ENCODE measurements at regions not wholly inside any gene's neighbourhood (a gene's known extent, or its start where the extent isn't known, plus 50 kb on each side); places are given as distances from the start of the nearest gene placed in this dataset.
"Not testable (repeated sequence)": the region's sequence is repeated elsewhere in the genome, so short reads cannot be mapped to it uniquely, and the experiment has no call there.

DNA sequence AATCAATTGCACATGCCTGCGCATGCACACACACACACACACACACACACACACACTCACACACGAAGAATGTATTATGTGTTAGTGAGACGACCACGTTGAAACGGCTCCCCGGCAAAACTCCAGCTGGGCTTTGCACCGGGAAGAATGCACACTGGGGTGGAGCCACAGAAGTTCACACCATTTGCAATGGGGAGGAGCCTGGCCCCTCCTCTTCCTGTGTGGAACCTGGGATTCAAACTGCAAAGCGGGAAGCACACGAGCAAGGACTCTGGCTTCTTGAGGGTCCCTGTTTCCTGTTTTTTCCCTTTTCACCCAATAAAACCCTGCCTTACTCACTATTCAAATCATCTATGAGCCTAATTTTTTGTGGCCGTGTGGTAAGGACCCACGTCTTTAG lies 304.0 kb upstream of the TMEFF2 start:
- Histone ChIP-seq H3K9me3 (no peaks in the 10 kb centered on the region), H3K4me3 (no peak overlapping the region), H3K27ac (no peak overlapping the region), H3K4me2 (no peak overlapping the region), H3K4me1 (peaks cover 16% of the 10 kb centered on the region)
- FAIRE-seq (no peak), DNase-seq (ENCODE audit: low read depth in 1 of 2, low spot score in 1 of 2) (no peak), ATAC-seq (no peak)
- ChIA-PET POLR2A (no interaction called here), CTCF (no interaction called here)
- no peak for TF ChIP-seq CBX2 (IDR thresholded peaks at IDR 0.05; ENCODE audit: borderline replicate concordance, low read depth)
- TF ChIP-seq GATA3 (IDR thresholded peaks at IDR 0.05; ENCODE audit: borderline replicate concordance), result no peak
- no peak for TF ChIP-seq SREBF2 (IDR thresholded peaks at IDR 0.05)
- no peak for TF ChIP-seq KDM1A (IDR thresholded peaks at IDR 0.05; ENCODE audit: low read depth)
- TF ChIP-seq MAZ (IDR thresholded peaks at IDR 0.05; ENCODE audit: borderline replicate concordance, low read depth, low read length), result no peak
- no peak for TF ChIP-seq CBX8 (IDR thresholded peaks at IDR 0.05)
- TF ChIP-seq RARB (CRISPR knock-in tag; IDR thresholded peaks at IDR 0.05), result no peak
- TF ChIP-seq EHMT2 (IDR thresholded peaks at IDR 0.05; ENCODE audit: low read depth), result no peak
- TF ChIP-seq, protein P1, sequence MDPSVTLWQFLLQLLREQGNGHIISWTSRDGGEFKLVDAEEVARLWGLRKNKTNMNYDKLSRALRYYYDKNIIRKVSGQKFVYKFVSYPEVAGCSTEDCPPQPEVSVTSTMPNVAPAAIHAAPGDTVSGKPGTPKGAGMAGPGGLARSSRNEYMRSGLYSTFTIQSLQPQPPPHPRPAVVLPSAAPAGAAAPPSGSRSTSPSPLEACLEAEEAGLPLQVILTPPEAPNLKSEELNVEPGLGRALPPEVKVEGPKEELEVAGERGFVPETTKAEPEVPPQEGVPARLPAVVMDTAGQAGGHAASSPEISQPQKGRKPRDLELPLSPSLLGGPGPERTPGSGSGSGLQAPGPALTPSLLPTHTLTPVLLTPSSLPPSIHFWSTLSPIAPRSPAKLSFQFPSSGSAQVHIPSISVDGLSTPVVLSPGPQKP (IDR thresholded peaks at IDR 0.05; ENCODE audit: low read depth, low read length), result no peak
- TF ChIP-seq HOXA7 (CRISPR knock-in tag; IDR thresholded peaks at IDR 0.05), result no peak
- TF ChIP-seq HEYL (CRISPR knock-in tag; IDR thresholded peaks at IDR 0.05), result no peak
- TF ChIP-seq, protein P2, sequence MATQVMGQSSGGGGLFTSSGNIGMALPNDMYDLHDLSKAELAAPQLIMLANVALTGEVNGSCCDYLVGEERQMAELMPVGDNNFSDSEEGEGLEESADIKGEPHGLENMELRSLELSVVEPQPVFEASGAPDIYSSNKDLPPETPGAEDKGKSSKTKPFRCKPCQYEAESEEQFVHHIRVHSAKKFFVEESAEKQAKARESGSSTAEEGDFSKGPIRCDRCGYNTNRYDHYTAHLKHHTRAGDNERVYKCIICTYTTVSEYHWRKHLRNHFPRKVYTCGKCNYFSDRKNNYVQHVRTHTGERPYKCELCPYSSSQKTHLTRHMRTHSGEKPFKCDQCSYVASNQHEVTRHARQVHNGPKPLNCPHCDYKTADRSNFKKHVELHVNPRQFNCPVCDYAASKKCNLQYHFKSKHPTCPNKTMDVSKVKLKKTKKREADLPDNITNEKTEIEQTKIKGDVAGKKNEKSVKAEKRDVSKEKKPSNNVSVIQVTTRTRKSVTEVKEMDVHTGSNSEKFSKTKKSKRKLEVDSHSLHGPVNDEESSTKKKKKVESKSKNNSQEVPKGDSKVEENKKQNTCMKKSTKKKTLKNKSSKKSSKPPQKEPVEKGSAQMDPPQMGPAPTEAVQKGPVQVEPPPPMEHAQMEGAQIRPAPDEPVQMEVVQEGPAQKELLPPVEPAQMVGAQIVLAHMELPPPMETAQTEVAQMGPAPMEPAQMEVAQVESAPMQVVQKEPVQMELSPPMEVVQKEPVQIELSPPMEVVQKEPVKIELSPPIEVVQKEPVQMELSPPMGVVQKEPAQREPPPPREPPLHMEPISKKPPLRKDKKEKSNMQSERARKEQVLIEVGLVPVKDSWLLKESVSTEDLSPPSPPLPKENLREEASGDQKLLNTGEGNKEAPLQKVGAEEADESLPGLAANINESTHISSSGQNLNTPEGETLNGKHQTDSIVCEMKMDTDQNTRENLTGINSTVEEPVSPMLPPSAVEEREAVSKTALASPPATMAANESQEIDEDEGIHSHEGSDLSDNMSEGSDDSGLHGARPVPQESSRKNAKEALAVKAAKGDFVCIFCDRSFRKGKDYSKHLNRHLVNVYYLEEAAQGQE (IDR thresholded peaks at IDR 0.05), result no peak
- no peak for TF ChIP-seq MAFK (IDR thresholded peaks at IDR 0.05; ENCODE audit: partially characterized antibody)
- TF ChIP-seq FOSB (CRISPR knock-in tag; IDR thresholded peaks at IDR 0.05), result no peak
- no peak for TF ChIP-seq RFX5 (IDR thresholded peaks at IDR 0.05)
- 94% methylated on average over 10 of the region's 11 CpGs for WGBS (ENCODE audit: missing lambda C conversion rate)

DNA sequence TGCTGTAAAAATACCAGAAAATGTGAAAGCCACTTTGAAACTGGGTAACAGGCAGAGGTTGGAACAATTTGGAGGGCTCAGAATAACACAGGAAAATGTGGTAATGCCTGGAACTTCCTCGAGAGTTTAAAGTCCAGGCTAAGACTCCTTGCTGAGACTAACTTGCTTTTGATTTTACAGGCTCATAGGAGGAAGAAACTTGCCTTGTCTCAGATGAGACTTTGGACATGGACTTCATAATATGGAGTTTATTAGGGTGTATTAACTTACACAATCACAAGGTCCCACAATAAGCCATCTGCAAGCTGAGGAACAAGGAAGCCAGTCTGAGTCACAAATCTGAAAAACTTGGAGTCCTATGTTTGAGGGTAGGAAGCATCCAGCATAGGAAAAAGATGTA lies 293.4 kb upstream of the TMEFF2 start:
- FAIRE-seq, ATAC-seq, POLR2A ChIA-PET, H3K4me3 ChIP-seq, CTCF ChIA-PET, H3K4me2 ChIP-seq, H3K27ac ChIP-seq, H3K4me1 ChIP-seq, H3K9me3 ChIP-seq: not testable (repeated sequence)
- peak in 1 of 2 experiments; percentile 1 for DNase-seq (ENCODE audit: low read depth in 1 of 2, low spot score in 1 of 2)
- 5% methylated on average over 1 of the region's 1 CpG for WGBS (ENCODE audit: missing lambda C conversion rate)

DNA sequence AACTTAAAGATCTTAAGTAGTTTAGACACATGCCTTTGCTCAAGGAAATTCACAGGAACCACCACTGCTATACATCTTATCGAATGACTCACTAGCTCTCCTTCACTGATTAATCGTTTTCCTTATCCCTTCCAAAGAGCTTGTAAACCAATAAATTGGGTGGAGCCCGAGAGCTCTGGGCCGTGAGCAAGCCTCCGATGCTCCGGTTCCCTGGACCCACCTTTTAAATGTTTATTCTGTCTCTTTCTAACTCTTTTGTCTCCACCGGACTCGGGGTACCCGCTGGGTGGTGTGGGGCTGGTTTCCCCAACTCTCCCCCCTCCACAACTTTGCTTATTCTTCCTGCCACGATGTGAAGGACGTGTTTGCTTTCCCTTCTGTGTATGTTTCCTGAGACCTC lies 292.9 kb upstream of the TMEFF2 start:
- H3K4me1 ChIP-seq, result no peaks in the 10 kb centered on the region
- no peaks in the 10 kb centered on the region; the same call in 2 of the 3 replicates for H3K9me3 ChIP-seq
- TF ChIP-seq, protein P3, sequence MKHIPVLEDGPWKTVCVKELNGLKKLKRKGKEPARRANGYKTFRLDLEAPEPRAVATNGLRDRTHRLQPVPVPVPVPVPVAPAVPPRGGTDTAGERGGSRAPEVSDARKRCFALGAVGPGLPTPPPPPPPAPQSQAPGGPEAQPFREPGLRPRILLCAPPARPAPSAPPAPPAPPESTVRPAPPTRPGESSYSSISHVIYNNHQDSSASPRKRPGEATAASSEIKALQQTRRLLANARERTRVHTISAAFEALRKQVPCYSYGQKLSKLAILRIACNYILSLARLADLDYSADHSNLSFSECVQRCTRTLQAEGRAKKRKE (CRISPR knock-in tag; IDR thresholded peaks at IDR 0.05; ENCODE audit: low read depth), result no peak
- TF ChIP-seq PHF8 (IDR thresholded peaks at IDR 0.05; ENCODE audit: borderline replicate concordance, low read depth) (no peak), SREBF2 (IDR thresholded peaks at IDR 0.05) (no peak), HDAC2 (IDR thresholded peaks at IDR 0.05) (no peak), HOXB13 (CRISPR knock-in tag; IDR thresholded peaks at IDR 0.05; ENCODE audit: low read depth) (no peak)
- TF ChIP-seq, protein P4, sequence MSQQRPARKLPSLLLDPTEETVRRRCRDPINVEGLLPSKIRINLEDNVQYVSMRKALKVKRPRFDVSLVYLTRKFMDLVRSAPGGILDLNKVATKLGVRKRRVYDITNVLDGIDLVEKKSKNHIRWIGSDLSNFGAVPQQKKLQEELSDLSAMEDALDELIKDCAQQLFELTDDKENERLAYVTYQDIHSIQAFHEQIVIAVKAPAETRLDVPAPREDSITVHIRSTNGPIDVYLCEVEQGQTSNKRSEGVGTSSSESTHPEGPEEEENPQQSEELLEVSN (IDR thresholded peaks at IDR 0.05; ENCODE audit: borderline replicate concordance, low read depth), result no peak
- DNase-seq (ENCODE audit: low read depth in 1 of 2, low spot score in 1 of 2) (no peak), FAIRE-seq (no peak), ATAC-seq (no peak)
- ChIA-PET CTCF (no interaction called here), POLR2A (no interaction called here)
- WGBS (ENCODE audit: missing lambda C conversion rate), result 63% methylated on average over 11 of the region's 11 CpGs
- H3K27ac ChIP-seq, result no peak overlapping the region
- H3K4me3 ChIP-seq, result no peak overlapping the region
- no peak overlapping the region for H3K4me2 ChIP-seq
